ENCODE measurements at regions not wholly inside any gene's neighbourhood (a gene's known extent, or its start where the extent isn't known, plus 50 kb on each side); places are given as distances from the start of the nearest gene placed in this dataset.

DNA sequence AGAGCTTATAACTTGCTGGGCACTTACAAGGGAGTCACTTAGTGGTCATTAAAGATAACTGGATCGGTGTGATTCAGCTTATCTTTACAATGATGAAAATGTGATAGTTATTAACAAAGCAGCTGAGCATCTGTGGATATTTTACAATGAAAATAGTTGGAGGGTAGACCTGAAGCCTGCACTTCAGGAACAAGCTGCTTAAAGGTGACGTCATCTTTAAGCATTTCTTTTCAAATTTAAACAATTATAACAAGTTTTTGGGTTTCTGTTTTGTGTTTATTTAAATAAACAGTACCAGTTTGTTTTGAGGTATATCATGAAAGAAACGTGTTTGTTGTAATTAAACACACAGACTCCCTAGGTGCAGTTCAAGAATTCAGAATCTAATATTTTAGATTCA lies 513.9 kb downstream of the ZNF516 start:
- H2AFZ ChIP-seq (ENCODE audit: low read length) = no peak overlapping the region

GRCh38 chr18:75977081-75977480 lies 518.0 kb downstream of the ZNF516 start:
- H3K27ac ChIP-seq (ENCODE audit: insufficient read depth, low read length) = no peak overlapping the region
- TF ChIP-seq EZH2 (IDR thresholded peaks at IDR 0.05; ENCODE audit: low read length, missing control alignments) (no peak), CTCF (conservative IDR thresholded peaks at IDR 0.05 in 1 of 2, IDR thresholded peaks at IDR 0.05 in 1 of 2; ENCODE audit: low read depth in 1 of 2, low read length in 2 of 2) (no peak)
- no peak overlapping the region for H3K4me2 ChIP-seq (ENCODE audit: extremely low read depth, insufficient read depth, low read length)
- no peaks in the 10 kb centered on the region for H3K36me3 ChIP-seq (ENCODE audit: control insufficient read depth, insufficient read depth, low read length)
- H3K27me3 ChIP-seq (ENCODE audit: control insufficient read depth, insufficient read depth, low read length) = no peaks in the 10 kb centered on the region
- no peaks in the 10 kb centered on the region for H3K9me3 ChIP-seq (ENCODE audit: control insufficient read depth, insufficient read depth, low read depth, low read length)
- DNase-seq (ENCODE audit: low read depth in 2 of 2) = peak; percentile 2 to 28
- H3K4me1 ChIP-seq (ENCODE audit: control insufficient read depth, extremely low read depth, insufficient read depth, low read length) = no peaks in the 10 kb centered on the region
- no peaks in the 10 kb centered on the region for H3K79me2 ChIP-seq (ENCODE audit: control insufficient read depth, insufficient read depth, low read length)
- H4K20me1 ChIP-seq (ENCODE audit: control insufficient read depth, extremely low read depth, insufficient read depth, low read length) = no peaks in the 10 kb centered on the region
- H3K4me3 ChIP-seq (replicated peaks in 1 of 4; ENCODE audit: control extremely low read depth in 1 of 4, insufficient read depth in 1 of 4, low read depth in 3 of 4, low read length in 4 of 4) = no peak overlapping the region
- H2AFZ ChIP-seq (ENCODE audit: low read length) = no peak overlapping the region
- H3K9ac ChIP-seq (ENCODE audit: insufficient read depth, low read length) = no peak overlapping the region

More for the DNA sequence above, 513.9 kb downstream of the ZNF516 start:
- no peaks in the 10 kb centered on the region for H3K79me2 ChIP-seq (ENCODE audit: control insufficient read depth, insufficient read depth, low read length)
- H3K27ac ChIP-seq (ENCODE audit: insufficient read depth, low read length) = no peak overlapping the region
- H4K20me1 ChIP-seq (ENCODE audit: control insufficient read depth, extremely low read depth, insufficient read depth, low read length) = no peaks in the 10 kb centered on the region
- no peaks in the 10 kb centered on the region for H3K4me1 ChIP-seq (ENCODE audit: control insufficient read depth, extremely low read depth, insufficient read depth, low read length)
- no peaks in the 10 kb centered on the region for H3K9me3 ChIP-seq (ENCODE audit: control insufficient read depth, insufficient read depth, low read depth, low read length)
- no peak overlapping the region for H3K9ac ChIP-seq (ENCODE audit: insufficient read depth, low read length)
- no peak overlapping the region for H3K4me3 ChIP-seq (replicated peaks in 1 of 4; ENCODE audit: control extremely low read depth in 1 of 4, insufficient read depth in 1 of 4, low read depth in 3 of 4, low read length in 4 of 4)
- no peak overlapping the region for H3K4me2 ChIP-seq (ENCODE audit: extremely low read depth, insufficient read depth, low read length)
- H3K36me3 ChIP-seq (ENCODE audit: control insufficient read depth, insufficient read depth, low read length) = no peaks in the 10 kb centered on the region
- no peaks in the 10 kb centered on the region for H3K27me3 ChIP-seq (ENCODE audit: control insufficient read depth, insufficient read depth, low read length)
- TF ChIP-seq CTCF (conservative IDR thresholded peaks at IDR 0.05 in 1 of 2, IDR thresholded peaks at IDR 0.05 in 1 of 2; ENCODE audit: low read depth in 1 of 2, low read length in 2 of 2) = no peak
- TF ChIP-seq EZH2 (IDR thresholded peaks at IDR 0.05; ENCODE audit: low read length, missing control alignments) = no peak
- no peak for DNase-seq (ENCODE audit: low read depth in 2 of 2)

- no peak overlapping the region for H3K9ac ChIP-seq (ENCODE audit: insufficient read depth, low read length)
- H3K27ac ChIP-seq (ENCODE audit: insufficient read depth, low read length) = no peak overlapping the region
- H4K20me1 ChIP-seq (ENCODE audit: control insufficient read depth, extremely low read depth, insufficient read depth, low read length) = no peaks in the 10 kb centered on the region
- no peak for DNase-seq (ENCODE audit: low read depth in 2 of 2)
- H3K4me3 ChIP-seq (replicated peaks in 1 of 4; ENCODE audit: control extremely low read depth in 1 of 4, insufficient read depth in 1 of 4, low read depth in 3 of 4, low read length in 4 of 4) = no peak overlapping the region
- no peaks in the 10 kb centered on the region for H3K27me3 ChIP-seq (ENCODE audit: control insufficient read depth, insufficient read depth, low read length)
- H3K4me1 ChIP-seq (ENCODE audit: control insufficient read depth, extremely low read depth, insufficient read depth, low read length) = no peaks in the 10 kb centered on the region
- no peaks in the 10 kb centered on the region for H3K9me3 ChIP-seq (ENCODE audit: control insufficient read depth, insufficient read depth, low read depth, low read length)
- TF ChIP-seq EZH2 (IDR thresholded peaks at IDR 0.05; ENCODE audit: low read length, missing control alignments) (no peak), CTCF (conservative IDR thresholded peaks at IDR 0.05 in 1 of 2, IDR thresholded peaks at IDR 0.05 in 1 of 2; ENCODE audit: low read depth in 1 of 2, low read length in 2 of 2) (no peak)
- H3K36me3 ChIP-seq (ENCODE audit: control insufficient read depth, insufficient read depth, low read length) = no peaks in the 10 kb centered on the region
- H3K79me2 ChIP-seq (ENCODE audit: control insufficient read depth, insufficient read depth, low read length) = no peaks in the 10 kb centered on the region
- no peak overlapping the region for H3K4me2 ChIP-seq (ENCODE audit: extremely low read depth, insufficient read depth, low read length)
- H2AFZ ChIP-seq (ENCODE audit: low read length) = no peak overlapping the region
Observed at GRCh38 chr18:75970212-75970611, 524.8 kb downstream of the ZNF516 start.

Data from fibroblast of lung (primary cell).